ENCODE measurements at regions not wholly inside any gene's neighbourhood (a gene's known extent, or its start where the extent isn't known, plus 50 kb on each side); places are given as distances from the start of the nearest gene placed in this dataset.
"Not testable (repeated sequence)": the region's sequence is repeated elsewhere in the genome, so short reads cannot be mapped to it uniquely, and the experiment has no call there.

- DNase-seq (ENCODE audit: low read depth), result no peak
- no peak for FAIRE-seq
- TF ChIP-seq CTCF (IDR thresholded peaks at IDR 0.05; ENCODE audit: insufficient read depth, low read length, severe bottlenecking), result no peak
Observed at GRCh38 chr21:28851645-28852044, 141.0 kb downstream of the LTN1 start.

GRCh38 chr21:28839237-28839636, 153.4 kb downstream of the LTN1 start:
- not testable (repeated sequence) for H3K27me3 ChIP-seq (ENCODE audit: control insufficient read depth, insufficient read depth, low read length); FAIRE-seq; H3K4me3 ChIP-seq (ENCODE audit: low read depth, low read length); DNase-seq (ENCODE audit: low read depth); H3K36me3 ChIP-seq (ENCODE audit: control insufficient read depth, insufficient read depth, low read length)

More at GRCh38 chr21:28851645-28852044, 141.0 kb downstream of the LTN1 start:
- Histone ChIP-seq H3K27me3 (ENCODE audit: control insufficient read depth, insufficient read depth, low read length) (no peaks in the 10 kb centered on the region), H3K4me3 (ENCODE audit: low read depth, low read length) (no peak overlapping the region), H3K36me3 (ENCODE audit: control insufficient read depth, insufficient read depth, low read length) (no peaks in the 10 kb centered on the region)

GRCh38 chr21:28837426-28837825, 155.3 kb downstream of the LTN1 start:
- DNase-seq (ENCODE audit: low read depth); H3K4me3 ChIP-seq (ENCODE audit: low read depth, low read length); H3K27me3 ChIP-seq (ENCODE audit: control insufficient read depth, insufficient read depth, low read length); H3K36me3 ChIP-seq (ENCODE audit: control insufficient read depth, insufficient read depth, low read length); FAIRE-seq: not testable (repeated sequence)

GRCh38 chr21:28836588-28836987, 156.1 kb downstream of the LTN1 start:
- H3K4me3 ChIP-seq (ENCODE audit: low read depth, low read length); DNase-seq (ENCODE audit: low read depth); H3K36me3 ChIP-seq (ENCODE audit: control insufficient read depth, insufficient read depth, low read length); H3K27me3 ChIP-seq (ENCODE audit: control insufficient read depth, insufficient read depth, low read length); FAIRE-seq: not testable (repeated sequence)

GRCh38 chr21:28834335-28835238, 158.1 kb downstream of the LTN1 start:
- DNase-seq (ENCODE audit: low read depth) (peak; percentile 22), FAIRE-seq (no peak)
- Histone ChIP-seq H3K36me3 (ENCODE audit: control insufficient read depth, insufficient read depth, low read length) (no peaks in the 10 kb centered on the region), H3K4me3 (ENCODE audit: low read depth, low read length) (no peak overlapping the region), H3K27me3 (ENCODE audit: control insufficient read depth, insufficient read depth, low read length) (no peaks in the 10 kb centered on the region)
- TF ChIP-seq CTCF (IDR thresholded peaks at IDR 0.05; ENCODE audit: insufficient read depth, low read length, severe bottlenecking), result no peak

GRCh38 chr21:28833609-28834008, 159.1 kb downstream of the LTN1 start:
- FAIRE-seq (no peak), DNase-seq (ENCODE audit: low read depth) (no peak)
- no peaks in the 10 kb centered on the region for H3K27me3 ChIP-seq (ENCODE audit: control insufficient read depth, insufficient read depth, low read length)
- no peak for TF ChIP-seq CTCF (IDR thresholded peaks at IDR 0.05; ENCODE audit: insufficient read depth, low read length, severe bottlenecking)
- H3K36me3 ChIP-seq (ENCODE audit: control insufficient read depth, insufficient read depth, low read length), result no peaks in the 10 kb centered on the region
- H3K4me3 ChIP-seq (ENCODE audit: low read depth, low read length), result no peak overlapping the region

- FAIRE-seq, result no peak
- Histone ChIP-seq H3K4me3 (ENCODE audit: low read depth, low read length) (no peak overlapping the region), H3K27me3 (ENCODE audit: control insufficient read depth, insufficient read depth, low read length) (no peaks in the 10 kb centered on the region), H3K36me3 (ENCODE audit: control insufficient read depth, insufficient read depth, low read length) (no peaks in the 10 kb centered on the region)
- TF ChIP-seq CTCF (IDR thresholded peaks at IDR 0.05; ENCODE audit: insufficient read depth, low read length, severe bottlenecking), result no peak
- DNase-seq (ENCODE audit: low read depth), result peak; percentile 35
Observed at GRCh38 chr21:28833182-28833581, 159.5 kb downstream of the LTN1 start.
